HG03571 (cell line): ENCODE measurements at regions not wholly inside any gene's neighbourhood (a gene's known extent, or its start where the extent isn't known, plus 50 kb on each side); places are given as distances from the start of the nearest gene placed in this dataset.
"Not testable (repeated sequence)": the region's sequence is repeated elsewhere in the genome, so short reads cannot be mapped to it uniquely, and the experiment has no call there.

Experiments
- ATAC-seq: cut with Tn5 transposase; IDR thresholded peaks from one replicate; pipeline ENCODE4 v1.9.1; 2021; ENCODE audit not compliant: unreplicated experiment

GRCh38 chr4:116180157-116180601 lies 905.2 kb downstream of the TRAM1L1 start:
- ATAC-seq: no peak

- not testable (repeated sequence) for ATAC-seq
Observed at GRCh38 chr4:116151371-116151770, 934.0 kb downstream of the TRAM1L1 start.

GRCh38 chr4:116150152-116150551 lies 935.2 kb downstream of the TRAM1L1 start:
- ATAC-seq: no peak

- ATAC-seq: no peak
Observed at GRCh38 chr4:116143198-116143597, 942.2 kb downstream of the TRAM1L1 start.

GRCh38 chr4:116132946-116133345 lies 952.4 kb downstream of the TRAM1L1 start:
- ATAC-seq: no peak

- no peak for ATAC-seq
Observed at GRCh38 chr4:116126794-116127193, 958.6 kb downstream of the TRAM1L1 start.

- no peak for ATAC-seq
Observed at GRCh38 chr4:116122124-116122523, 963.3 kb downstream of the TRAM1L1 start.

- no peak for ATAC-seq
Observed at GRCh38 chr4:116118221-116118620, 967.2 kb downstream of the TRAM1L1 start.

- ATAC-seq: not testable (repeated sequence)
Observed at GRCh38 chr4:116112861-116113260, 972.5 kb downstream of the TRAM1L1 start.

- ATAC-seq: no peak
Observed at GRCh38 chr4:116110713-116111112, 974.7 kb downstream of the TRAM1L1 start.

GRCh38 chr4:116108606-116109005 lies 976.8 kb downstream of the TRAM1L1 start:
- no peak for ATAC-seq

- ATAC-seq: no peak
Observed at GRCh38 chr4:116101321-116101720, 984.1 kb downstream of the TRAM1L1 start.

- no peak for ATAC-seq
Observed at GRCh38 chr4:116099596-116099995, 985.8 kb downstream of the TRAM1L1 start.

GRCh38 chr4:116097353-116097752 lies 983.9 kb upstream of the NDST4 start:
- ATAC-seq: not testable (repeated sequence)

GRCh38 chr4:116092961-116093360 lies 979.5 kb upstream of the NDST4 start:
- no peak for ATAC-seq

- ATAC-seq: no peak
Observed at GRCh38 chr4:116088771-116089170, 975.4 kb upstream of the NDST4 start.

GRCh38 chr4:116082808-116083366 lies 969.5 kb upstream of the NDST4 start:
- ATAC-seq: no peak

GRCh38 chr4:116073051-116073450 lies 959.6 kb upstream of the NDST4 start:
- no peak for ATAC-seq

GRCh38 chr4:116070283-116070682 lies 956.9 kb upstream of the NDST4 start:
- no peak for ATAC-seq

GRCh38 chr4:116066711-116067245 lies 953.4 kb upstream of the NDST4 start:
- no peak for ATAC-seq

GRCh38 chr4:116064331-116064730 lies 950.9 kb upstream of the NDST4 start:
- ATAC-seq: no peak

- ATAC-seq: no peak
Observed at GRCh38 chr4:116059361-116059760, 945.9 kb upstream of the NDST4 start.

GRCh38 chr4:116058129-116058528 lies 944.7 kb upstream of the NDST4 start:
- ATAC-seq: no peak
